Activated B cell treated with CpG ODN at 0.5 μM for 24 hours (primary cell): ENCODE measurements at regions not wholly inside any gene's neighbourhood (a gene's known extent, or its start where the extent isn't known, plus 50 kb on each side); places are given as distances from the start of the nearest gene placed in this dataset.
"Not testable (repeated sequence)": the region's sequence is repeated elsewhere in the genome, so short reads cannot be mapped to it uniquely, and the experiment has no call there.

Experiments used
- ATAC-seq: fragments of 200-7000 bp; cut with Tn5 transposase; one replicate; pipeline ENCODE4 v1.10.0; 2021; ENCODE audit warnings: low read depth, mild to moderate bottlenecking, moderate library complexity
- CTCF ChIA-PET: fragments of 350-600 bp; sonication (Branson Sonifier 250); formaldehyde crosslinking; loops from one replicate; lab custom pipeline; 2021; ENCODE audit warnings: antibody characterized with exemption; lab: Charles Lee
- POLR2A ChIA-PET: fragments of 350-600 bp; sonication (Branson Sonifier 250); formaldehyde crosslinking; loops from one replicate; lab custom pipeline; 2021; ENCODE audit warnings: antibody characterized with exemption; lab: Charles Lee
- DNase-seq: peaks from one replicate; pipeline ENCODE4 v3.0.0; 2022
- H3K27ac Mint-ChIP-seq: one replicate; pipeline ENCODE4 v1.8.0; 2020; ENCODE audit warnings: mixed read lengths
- H3K27me3 Mint-ChIP-seq: one replicate; pipeline ENCODE4 v1.8.0; 2021; ENCODE audit warnings: mixed read lengths
- H3K36me3 Mint-ChIP-seq: one replicate; pipeline ENCODE4 v1.8.0; 2021; ENCODE audit warnings: low read depth, mixed read lengths
- H3K4me1 Mint-ChIP-seq: one replicate; pipeline ENCODE4 v1.8.0; 2021; ENCODE audit warnings: mixed read lengths
- H3K4me3 Mint-ChIP-seq: one replicate; pipeline ENCODE4 v1.8.0; 2020; ENCODE audit warnings: mild to moderate bottlenecking, mixed read lengths
- H3K9me3 Mint-ChIP-seq: one replicate; pipeline ENCODE4 v1.8.0; 2020; ENCODE audit warnings: mixed read lengths
- CTCF ChIP-seq: fragments of 200-600 bp; IDR thresholded peaks from one replicate; pipeline ENCODE4 v1.8.0; 2022; ENCODE audit warnings: antibody characterized with exemption, mild to moderate bottlenecking
- intact Hi-C: fragments of 100-400 bp; cut with micrococcal nuclease; formaldehyde crosslinking; loops from one replicate; pipeline ENCODE4 v1.15.1; 2024

- Mint-ChIP-seq H3K4me1 (no peaks in the 10 kb centered on the region), H3K36me3 (no peaks in the 10 kb centered on the region), H3K27me3 (no peaks in the 10 kb centered on the region), H3K4me3 (no peak overlapping the region), H3K27ac (no peak overlapping the region), H3K9me3 (no peaks in the 10 kb centered on the region)
- ATAC-seq (no peak), DNase-seq (no peak)
- TF ChIP-seq CTCF = no peak
- ChIA-PET CTCF (no interaction called here), POLR2A (no interaction called here)
- intact Hi-C loops = no loop called here
Measured at GRCh38 chr4:104577405-104577804, 82.7 kb upstream of the CXXC4 start.

GRCh38 chr4:104581476-104581875, 86.8 kb upstream of the CXXC4 start:
- intact Hi-C loops, H3K36me3 Mint-ChIP-seq, DNase-seq, POLR2A ChIA-PET, H3K9me3 Mint-ChIP-seq, H3K27me3 Mint-ChIP-seq, CTCF ChIA-PET, H3K4me1 Mint-ChIP-seq, ATAC-seq, H3K27ac Mint-ChIP-seq, H3K4me3 Mint-ChIP-seq: not testable (repeated sequence)

GRCh38 chr4:104582056-104582455, 87.4 kb upstream of the CXXC4 start:
- intact Hi-C loops, H3K36me3 Mint-ChIP-seq, DNase-seq, H3K4me1 Mint-ChIP-seq, ATAC-seq, H3K27me3 Mint-ChIP-seq, H3K9me3 Mint-ChIP-seq, H3K4me3 Mint-ChIP-seq, H3K27ac Mint-ChIP-seq, POLR2A ChIA-PET, CTCF ChIA-PET: not testable (repeated sequence)

- ATAC-seq = no peak
- intact Hi-C loops = no loop called here
- Mint-ChIP-seq H3K36me3 (no peaks in the 10 kb centered on the region), H3K27me3 (no peaks in the 10 kb centered on the region), H3K27ac (no peak overlapping the region), H3K4me3 (no peak overlapping the region), H3K9me3 (no peaks in the 10 kb centered on the region), H3K4me1 (no peaks in the 10 kb centered on the region)
- ChIA-PET POLR2A (no interaction called here), CTCF (no interaction called here)
- DNase-seq = no peak
- no peak for TF ChIP-seq CTCF
Measured at GRCh38 chr4:104589264-104589868, 94.7 kb upstream of the CXXC4 start.

- DNase-seq (no peak), ATAC-seq (no peak)
- no peak overlapping the region for H3K4me3 Mint-ChIP-seq
- H3K27ac Mint-ChIP-seq = no peak overlapping the region
- H3K27me3 Mint-ChIP-seq = no peaks in the 10 kb centered on the region
- ChIA-PET POLR2A (no interaction called here), CTCF (no interaction called here)
- no peak for TF ChIP-seq CTCF
- no peaks in the 10 kb centered on the region for H3K36me3 Mint-ChIP-seq
- no peaks in the 10 kb centered on the region for H3K4me1 Mint-ChIP-seq
- intact Hi-C loops = no loop called here
- no peaks in the 10 kb centered on the region for H3K9me3 Mint-ChIP-seq
Measured at GRCh38 chr4:104591510-104591911, 96.8 kb upstream of the CXXC4 start.

- DNase-seq (no peak), ATAC-seq (no peak)
- Mint-ChIP-seq H3K27ac (no peak overlapping the region), H3K4me3 (no peak overlapping the region), H3K4me1 (no peaks in the 10 kb centered on the region), H3K9me3 (no peaks in the 10 kb centered on the region), H3K36me3 (no peaks in the 10 kb centered on the region), H3K27me3 (no peaks in the 10 kb centered on the region)
- ChIA-PET CTCF (no interaction called here), POLR2A (no interaction called here)
- TF ChIP-seq CTCF = no peak
- intact Hi-C loops = no loop called here
Measured at GRCh38 chr4:104592183-104592582, 97.5 kb upstream of the CXXC4 start.
